ENCODE measurements at regions not wholly inside any gene's neighbourhood (a gene's known extent, or its start where the extent isn't known, plus 50 kb on each side); places are given as distances from the start of the nearest gene placed in this dataset.
"Not testable (repeated sequence)": the region's sequence is repeated elsewhere in the genome, so short reads cannot be mapped to it uniquely, and the experiment has no call there.

GRCh38 chr7:3114917-3115316, 71.2 kb upstream of the CARD11 start:
- Mint-ChIP-seq H3K4me1 (ENCODE audit: unreplicated experiment) (peaks cover 3% of the 10 kb centered on the region), H3K36me3 (ENCODE audit: unreplicated experiment) (no peaks in the 10 kb centered on the region), H3K27ac (ENCODE audit: unreplicated experiment) (no peak overlapping the region), H3K4me3 (ENCODE audit: unreplicated experiment) (no peak overlapping the region), H3K27me3 (ENCODE audit: unreplicated experiment) (peaks cover 32% of the 10 kb centered on the region), H3K9me3 (ENCODE audit: unreplicated experiment) (peaks cover under 1% of the 10 kb centered on the region)
- no peak for TF ChIP-seq CTCF (IDR thresholded peaks at IDR 0.05)
- DNase-seq (ENCODE audit: extremely low spot score, unreplicated experiment), result no peak

GRCh38 chr7:3117081-3117480, 73.4 kb upstream of the CARD11 start:
- H3K27ac Mint-ChIP-seq (ENCODE audit: unreplicated experiment), result no peak overlapping the region
- peaks cover 3% of the 10 kb centered on the region for H3K4me1 Mint-ChIP-seq (ENCODE audit: unreplicated experiment)
- no peak for TF ChIP-seq CTCF (IDR thresholded peaks at IDR 0.05)
- peaks cover 2% of the 10 kb centered on the region for H3K36me3 Mint-ChIP-seq (ENCODE audit: unreplicated experiment)
- peaks cover 11% of the 10 kb centered on the region for H3K9me3 Mint-ChIP-seq (ENCODE audit: unreplicated experiment)
- H3K4me3 Mint-ChIP-seq (ENCODE audit: unreplicated experiment), result no peak overlapping the region
- H3K27me3 Mint-ChIP-seq (ENCODE audit: unreplicated experiment), result peaks cover 32% of the 10 kb centered on the region
- no peak for DNase-seq (ENCODE audit: extremely low spot score, unreplicated experiment)

GRCh38 chr7:3117488-3118231, 74.0 kb upstream of the CARD11 start:
- Mint-ChIP-seq H3K9me3 (ENCODE audit: unreplicated experiment) (peaks cover 13% of the 10 kb centered on the region), H3K4me1 (ENCODE audit: unreplicated experiment) (peaks cover 3% of the 10 kb centered on the region), H3K27me3 (ENCODE audit: unreplicated experiment) (peaks cover 29% of the 10 kb centered on the region), H3K4me3 (ENCODE audit: unreplicated experiment) (no peak overlapping the region), H3K27ac (ENCODE audit: unreplicated experiment) (no peak overlapping the region), H3K36me3 (ENCODE audit: unreplicated experiment) (peaks cover 2% of the 10 kb centered on the region)
- TF ChIP-seq CTCF (IDR thresholded peaks at IDR 0.05), result no peak
- no peak for DNase-seq (ENCODE audit: extremely low spot score, unreplicated experiment)

GRCh38 chr7:3119352-3119927, 75.8 kb upstream of the CARD11 start:
- not testable (repeated sequence) for H3K27ac Mint-ChIP-seq (ENCODE audit: unreplicated experiment); H3K36me3 Mint-ChIP-seq (ENCODE audit: unreplicated experiment); H3K4me1 Mint-ChIP-seq (ENCODE audit: unreplicated experiment); DNase-seq (ENCODE audit: extremely low spot score, unreplicated experiment); H3K4me3 Mint-ChIP-seq (ENCODE audit: unreplicated experiment)
- peaks cover 16% of the 10 kb centered on the region for H3K9me3 Mint-ChIP-seq (ENCODE audit: unreplicated experiment)
- H3K27me3 Mint-ChIP-seq (ENCODE audit: unreplicated experiment), result peaks cover 36% of the 10 kb centered on the region

- Mint-ChIP-seq H3K4me1 (ENCODE audit: unreplicated experiment) (peaks cover 3% of the 10 kb centered on the region), H3K4me3 (ENCODE audit: unreplicated experiment) (no peak overlapping the region), H3K27ac (ENCODE audit: unreplicated experiment) (no peak overlapping the region), H3K27me3 (ENCODE audit: unreplicated experiment) (peaks cover 38% of the 10 kb centered on the region), H3K36me3 (ENCODE audit: unreplicated experiment) (peaks cover 2% of the 10 kb centered on the region), H3K9me3 (ENCODE audit: unreplicated experiment) (peaks cover 16% of the 10 kb centered on the region)
- no peak for TF ChIP-seq CTCF (IDR thresholded peaks at IDR 0.05)
- no peak for DNase-seq (ENCODE audit: extremely low spot score, unreplicated experiment)
Observed at GRCh38 chr7:3119963-3120362, 76.3 kb upstream of the CARD11 start.
